ENCODE measurements at regions not wholly inside any gene's neighbourhood (a gene's known extent, or its start where the extent isn't known, plus 50 kb on each side); places are given as distances from the start of the nearest gene placed in this dataset.
A peak's percentile ranks its signal among the peaks of the same experiment; 100 is the strongest.

DNA sequence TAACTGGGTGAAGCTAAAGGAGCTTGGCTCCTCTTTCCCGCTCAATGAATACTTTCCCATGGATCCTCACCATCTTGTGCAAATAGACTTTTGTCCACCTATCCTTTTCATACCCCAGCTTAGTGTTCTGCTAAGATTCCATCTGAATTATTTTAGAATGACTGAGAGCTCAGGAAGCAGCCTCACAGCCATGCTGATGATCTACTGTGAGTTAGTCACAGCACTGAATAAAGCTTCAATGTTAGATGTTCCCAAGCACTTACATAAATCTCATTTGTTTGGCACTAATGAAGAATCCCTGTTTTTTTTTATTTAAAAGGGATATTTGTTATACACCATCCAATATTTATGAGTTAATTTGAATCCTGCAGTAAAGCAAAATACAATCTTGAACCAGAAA is 317.6 kb upstream of the TRPC7 start:
- no peak for DNase-seq

DNA sequence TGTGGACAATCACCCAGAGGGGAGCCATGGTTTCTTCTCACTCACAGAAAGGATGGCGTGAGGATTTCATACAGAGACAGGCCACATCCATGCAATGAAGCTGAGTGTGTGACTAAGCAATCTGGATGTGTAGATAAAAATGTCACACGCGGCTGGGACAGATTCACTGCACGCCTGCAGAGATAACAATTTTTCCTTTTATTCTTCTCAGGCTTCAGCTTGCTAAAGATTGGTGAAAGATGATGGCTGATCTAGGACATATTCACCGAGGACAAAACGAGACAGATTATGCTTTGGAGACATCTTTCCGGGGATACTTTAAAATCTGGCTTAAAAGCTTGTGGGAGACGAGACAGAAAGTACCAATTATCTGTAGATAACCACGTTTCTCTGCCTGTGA is 313.9 kb upstream of the TRPC7 start:
- no peak for DNase-seq

DNA sequence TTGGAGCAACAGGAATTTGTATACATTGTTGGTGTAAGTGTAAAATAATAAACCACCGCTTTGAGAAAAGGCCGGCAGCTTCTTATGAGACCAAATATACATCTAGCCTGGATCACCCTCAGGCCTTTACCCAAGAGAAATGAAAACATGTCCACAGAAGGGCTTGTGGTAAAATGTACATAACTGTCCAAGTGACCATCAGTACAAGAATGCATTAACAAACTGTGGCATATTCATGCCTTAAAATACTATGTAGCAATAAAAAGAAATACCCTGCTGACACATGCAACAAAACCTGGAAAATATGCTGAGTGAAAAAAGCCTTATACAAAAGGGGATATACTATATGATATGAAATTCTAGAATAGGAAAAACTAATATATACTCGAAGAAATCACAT is 311.9 kb upstream of the TRPC7 start:
- DNase-seq = no peak

DNA sequence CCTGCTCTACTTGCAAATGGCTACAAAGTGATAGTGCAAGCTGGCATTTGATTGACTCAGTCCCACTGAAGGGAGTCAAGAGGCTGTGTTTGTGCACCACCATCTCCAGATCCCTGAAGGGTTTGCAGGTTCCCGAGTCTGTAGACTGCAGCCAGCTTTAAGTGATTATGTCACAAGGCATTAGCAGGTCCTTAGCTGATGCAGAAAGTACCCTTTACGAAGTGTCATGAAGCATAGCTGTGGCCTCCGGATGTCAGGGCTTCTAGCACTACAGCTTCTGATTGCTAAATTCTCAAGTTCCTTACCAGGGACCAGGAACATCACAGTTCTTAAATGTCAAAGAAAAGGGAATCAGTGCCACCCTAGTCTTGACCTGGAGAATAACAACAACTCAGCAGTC is 311.3 kb upstream of the TRPC7 start:
- DNase-seq = peak; percentile 51

DNA sequence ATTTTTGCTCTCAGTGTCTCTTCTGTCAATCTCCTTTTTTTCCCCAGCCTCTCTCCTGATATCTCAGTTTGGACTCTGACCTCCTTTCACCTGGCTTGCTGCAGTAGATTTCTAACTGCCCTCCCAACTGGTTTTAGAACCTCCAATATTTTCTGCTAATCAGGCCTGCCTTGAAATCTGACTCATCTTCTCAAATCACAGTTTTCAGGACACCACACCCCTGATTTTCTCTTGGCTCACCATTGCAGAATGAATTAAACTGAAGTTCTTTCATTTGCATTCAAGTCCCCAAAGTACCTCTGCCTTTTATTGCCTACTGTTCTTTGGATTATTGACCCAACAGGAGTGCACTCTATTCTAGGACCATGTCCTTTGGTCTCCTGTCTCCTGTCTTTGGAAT is 310.4 kb upstream of the TRPC7 start:
- no peak for DNase-seq

DNA sequence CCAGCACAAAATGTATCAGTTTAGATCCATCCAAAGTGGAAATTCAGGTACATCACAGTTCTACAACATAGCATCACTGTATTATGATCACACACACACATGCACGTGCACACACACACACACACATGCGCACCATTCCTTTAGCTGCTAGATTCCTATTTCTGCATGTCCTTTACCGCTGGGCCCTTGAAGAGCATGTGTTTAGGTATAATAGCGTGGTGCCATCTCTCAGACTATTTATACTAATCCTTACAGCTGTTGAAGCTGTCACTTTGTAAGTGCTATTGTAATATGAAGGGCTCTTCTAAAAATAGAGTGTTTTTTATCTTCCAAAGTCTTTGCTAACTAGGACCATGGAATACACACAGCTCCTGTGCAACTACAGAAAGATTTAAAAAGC is 308.8 kb upstream of the TRPC7 start:
- DNase-seq = no peak

DNA sequence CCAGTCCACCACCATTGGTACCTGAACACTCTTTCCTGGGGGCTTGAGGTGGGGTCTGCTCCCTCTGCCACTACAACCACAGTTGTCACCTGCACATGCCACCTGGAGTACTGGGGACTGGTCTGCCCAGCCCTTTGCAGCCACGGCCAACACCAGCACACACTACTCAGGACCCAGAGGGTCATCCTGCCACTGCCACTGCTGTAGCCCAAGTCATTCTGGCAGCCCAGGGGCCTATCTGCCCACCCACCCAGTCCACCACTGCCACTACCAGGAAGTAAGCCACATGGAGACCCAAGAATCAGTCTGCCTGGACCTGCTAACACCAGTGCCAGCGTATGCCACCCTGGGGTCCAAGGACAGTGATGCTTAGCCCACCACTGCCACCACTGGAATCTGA is 302.4 kb upstream of the TRPC7 start:
- no peak for DNase-seq

DNA sequence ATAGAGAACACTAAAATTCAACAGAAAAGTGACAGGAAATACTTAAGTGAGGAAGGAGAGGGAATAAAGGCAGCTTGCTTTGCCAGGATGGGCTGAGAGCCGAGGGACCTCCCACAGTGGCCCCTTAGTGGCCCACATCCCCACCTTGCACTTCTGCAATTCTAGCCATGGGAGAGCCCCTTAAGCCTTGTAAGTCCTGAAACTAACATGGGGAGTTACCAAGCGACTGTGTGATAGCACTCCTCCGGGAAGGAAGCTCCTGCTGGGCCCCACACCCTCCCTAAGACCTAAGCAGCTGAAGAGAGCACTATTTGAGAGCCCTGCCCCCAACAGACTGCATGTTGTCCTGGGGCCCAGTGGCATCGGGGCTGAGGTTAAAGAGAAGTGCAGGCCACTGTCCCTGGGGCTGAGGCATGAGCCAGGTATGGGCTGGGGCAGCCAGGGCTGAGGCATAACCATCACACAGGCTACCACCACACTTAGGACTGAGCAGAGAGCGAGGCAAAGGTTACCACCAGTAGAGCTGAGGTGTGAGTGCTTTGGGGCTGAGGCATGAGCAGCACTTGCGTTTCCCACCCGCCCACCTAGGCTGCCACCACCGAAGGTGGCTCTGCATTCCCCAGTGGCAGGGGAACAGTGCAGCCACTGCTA is 301.8 kb upstream of the TRPC7 start:
- DNase-seq = no peak

DNA sequence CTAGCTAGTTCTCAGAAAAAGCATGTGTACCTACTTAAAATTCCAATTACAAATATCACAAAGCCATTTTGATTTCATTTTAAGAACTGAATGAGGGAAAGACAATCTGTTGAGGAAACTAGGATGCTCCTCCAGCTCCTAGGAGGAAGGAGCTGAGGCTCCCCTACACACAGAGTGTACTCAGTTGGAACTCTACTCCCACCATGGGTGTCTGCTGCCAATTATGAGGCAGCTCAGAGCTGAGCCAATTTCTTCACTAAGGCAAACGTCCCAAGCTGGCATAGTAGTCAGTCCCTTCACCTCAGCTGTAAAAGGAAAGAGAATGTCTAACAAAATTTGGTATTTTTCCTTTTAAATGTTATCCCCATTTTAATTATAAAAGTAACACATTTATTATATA is 300.0 kb upstream of the TRPC7 start:
- no peak for DNase-seq

DNA sequence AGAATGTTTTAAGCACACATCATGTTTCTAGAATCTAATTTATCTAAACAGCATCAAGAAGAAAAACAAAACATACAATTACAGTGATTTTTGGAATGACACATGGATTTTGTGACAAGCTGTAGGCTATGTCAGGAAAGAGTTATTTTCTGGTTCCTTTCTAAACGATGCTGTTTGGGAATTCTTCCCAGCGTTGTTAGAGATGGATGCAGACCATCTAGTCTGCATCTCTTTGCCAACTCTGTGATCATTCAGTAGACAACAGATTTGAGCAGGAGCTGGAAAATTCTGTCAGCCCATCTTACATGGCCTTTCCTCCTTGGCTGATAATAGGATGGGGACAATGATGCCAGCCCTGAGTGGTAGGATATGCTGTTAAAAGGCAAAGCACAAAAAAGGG is 295.7 kb upstream of the TRPC7 start:
- no peak for DNase-seq

DNA sequence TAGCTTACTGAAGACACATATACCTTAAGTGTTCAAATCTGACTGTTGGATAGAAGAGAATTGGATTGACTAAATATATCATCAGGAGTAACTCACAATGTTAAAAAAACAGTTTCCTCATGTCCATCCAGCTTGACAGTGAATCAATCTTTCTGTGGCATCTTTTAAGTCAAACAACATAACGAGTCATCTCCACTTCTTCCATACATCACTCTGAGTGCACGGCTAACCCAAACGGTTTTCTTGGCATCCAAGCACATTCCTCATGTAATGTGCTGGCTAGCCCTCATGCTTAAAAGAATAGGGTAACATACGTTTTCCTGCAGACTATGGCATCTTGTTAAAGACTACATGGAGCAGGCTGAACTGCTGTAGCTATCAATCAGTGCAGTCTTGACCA is 291.5 kb upstream of the TRPC7 start:
- DNase-seq = no peak

DNA sequence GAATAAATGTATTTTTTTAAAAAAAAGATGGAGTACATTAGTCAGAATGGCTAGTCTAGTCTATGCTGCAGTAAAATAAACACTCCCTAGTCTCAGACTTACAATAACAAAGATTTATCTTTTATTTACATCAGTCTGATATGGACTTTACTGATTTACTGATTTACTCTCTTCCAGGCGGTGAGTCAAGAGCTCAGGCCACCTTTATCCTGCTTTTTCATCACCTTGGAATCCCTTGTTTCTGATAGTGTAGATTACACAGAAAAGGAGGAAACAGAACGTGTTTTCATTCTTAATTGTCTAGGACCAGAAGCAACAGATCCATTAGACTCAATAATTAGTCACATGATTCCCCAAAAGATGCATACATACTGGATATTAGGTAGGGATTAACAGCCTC is 290.1 kb upstream of the TRPC7 start:
- DNase-seq = no peak

DNA sequence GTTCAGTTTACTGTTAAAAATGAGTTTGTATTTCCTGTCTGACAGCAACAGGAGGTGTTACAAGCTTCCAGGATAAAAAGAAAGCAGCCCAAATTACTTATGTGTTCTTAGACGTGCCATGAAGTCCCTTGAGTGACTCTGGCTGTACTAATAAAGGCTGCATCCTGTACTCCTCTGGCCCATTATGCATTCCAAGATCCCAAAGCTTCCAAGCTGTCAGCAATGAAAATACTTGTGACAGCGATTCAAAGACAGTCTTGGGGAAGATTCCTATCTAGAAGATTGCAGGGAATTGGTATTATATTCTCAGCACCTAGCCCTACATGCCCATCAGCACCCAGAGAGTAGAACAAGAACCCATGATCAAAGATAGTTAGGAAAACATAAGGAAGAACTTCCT is 281.6 kb upstream of the TRPC7 start:
- no peak for DNase-seq

DNA sequence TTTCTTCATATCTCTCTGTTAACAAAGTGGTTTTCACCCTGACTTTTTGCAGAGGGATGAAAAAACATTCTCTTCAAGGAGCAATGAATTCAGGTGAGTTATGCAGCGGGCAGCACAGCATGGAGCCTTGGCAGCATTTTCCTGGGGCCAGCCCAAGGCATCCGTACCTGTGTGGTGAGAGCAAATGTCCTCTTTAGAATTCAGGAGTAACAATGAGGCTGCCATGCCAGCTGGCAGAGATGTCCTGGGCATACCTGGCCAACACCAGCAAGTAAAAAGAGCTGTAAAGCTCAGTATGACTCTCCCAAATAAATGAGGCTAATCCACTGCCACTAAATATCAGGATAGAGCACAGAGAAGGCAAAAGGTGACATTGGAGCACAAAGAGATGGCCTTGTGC is 277.6 kb upstream of the TRPC7 start:
- DNase-seq = no peak

DNA sequence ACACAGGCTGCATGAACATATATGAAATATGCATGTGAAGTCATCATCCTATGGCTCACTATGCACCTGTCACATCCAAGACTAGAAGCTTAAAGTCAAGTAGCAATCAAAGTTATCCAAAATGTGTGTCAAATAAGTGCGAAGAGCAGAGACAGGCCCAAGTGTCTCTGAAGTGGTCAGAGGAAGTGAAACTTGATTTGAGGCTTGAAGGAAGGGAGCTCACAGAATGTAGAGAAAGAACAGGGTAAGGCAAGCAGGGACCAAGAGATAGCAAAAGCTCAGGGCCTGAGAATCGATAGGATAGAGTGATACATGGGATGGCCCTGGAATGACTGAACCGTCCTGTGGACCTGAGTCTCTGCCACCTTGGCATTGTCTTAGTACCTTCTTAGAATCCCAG is 274.3 kb upstream of the TRPC7 start:
- no peak for DNase-seq

DNA sequence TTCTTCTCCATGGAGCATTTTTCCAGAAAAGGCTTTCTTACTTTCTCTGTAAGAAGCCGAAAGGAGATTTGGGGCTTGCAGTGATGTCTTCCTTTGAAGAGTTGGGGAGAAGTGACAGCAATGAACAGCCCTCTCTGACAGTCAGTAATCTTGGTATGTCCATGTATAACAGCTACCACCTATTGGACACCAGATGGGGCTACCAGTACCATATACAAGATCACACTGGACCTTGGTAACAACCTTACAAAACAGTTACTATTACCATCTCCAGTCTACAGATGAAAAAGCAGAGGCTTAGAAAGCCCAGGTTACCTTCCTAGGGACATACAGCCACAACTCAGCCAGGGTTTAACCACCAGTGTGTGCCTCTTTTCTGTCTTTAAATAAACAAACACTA is 272.7 kb upstream of the TRPC7 start:
- no peak for DNase-seq

DNA sequence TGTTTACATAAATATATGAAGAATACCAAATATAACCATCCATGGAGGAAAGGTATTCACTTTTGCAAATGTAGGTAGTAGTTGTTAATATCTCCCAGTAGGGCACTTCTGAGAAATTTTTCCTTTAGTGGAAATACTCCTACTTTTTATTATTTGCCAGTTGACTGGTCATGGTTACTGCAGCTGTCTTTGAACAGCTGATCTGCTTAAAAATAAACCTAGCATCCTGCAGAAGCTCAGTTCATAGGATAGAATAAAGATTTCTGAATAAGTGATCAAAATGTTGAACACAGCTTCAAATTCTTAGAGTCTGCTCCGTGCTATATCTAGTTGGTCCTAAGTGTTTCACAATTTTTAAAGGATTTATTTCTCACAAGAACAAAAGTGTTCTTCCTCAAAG is 270.7 kb upstream of the TRPC7 start:
- no peak for DNase-seq

DNA sequence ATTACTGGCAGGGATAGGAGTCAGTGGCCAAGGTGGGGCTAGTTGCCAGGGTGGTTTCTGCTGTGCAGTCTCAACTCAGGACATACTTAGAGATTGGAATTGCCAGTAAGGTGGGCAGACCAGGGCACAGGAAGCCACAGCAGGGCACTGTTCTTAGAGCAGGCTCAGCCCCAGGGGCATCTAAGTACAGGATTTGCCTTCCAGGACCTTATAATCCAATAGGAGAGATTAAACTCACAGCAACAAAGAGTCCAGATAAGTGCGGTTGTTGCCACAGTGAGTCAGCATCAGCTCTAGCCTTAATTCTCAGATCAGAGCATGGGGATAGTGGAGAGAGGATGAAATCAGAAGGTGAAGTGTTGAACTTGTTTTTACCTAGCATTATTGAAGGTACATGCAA is 265.8 kb upstream of the TRPC7 start:
- no peak for DNase-seq

DNA sequence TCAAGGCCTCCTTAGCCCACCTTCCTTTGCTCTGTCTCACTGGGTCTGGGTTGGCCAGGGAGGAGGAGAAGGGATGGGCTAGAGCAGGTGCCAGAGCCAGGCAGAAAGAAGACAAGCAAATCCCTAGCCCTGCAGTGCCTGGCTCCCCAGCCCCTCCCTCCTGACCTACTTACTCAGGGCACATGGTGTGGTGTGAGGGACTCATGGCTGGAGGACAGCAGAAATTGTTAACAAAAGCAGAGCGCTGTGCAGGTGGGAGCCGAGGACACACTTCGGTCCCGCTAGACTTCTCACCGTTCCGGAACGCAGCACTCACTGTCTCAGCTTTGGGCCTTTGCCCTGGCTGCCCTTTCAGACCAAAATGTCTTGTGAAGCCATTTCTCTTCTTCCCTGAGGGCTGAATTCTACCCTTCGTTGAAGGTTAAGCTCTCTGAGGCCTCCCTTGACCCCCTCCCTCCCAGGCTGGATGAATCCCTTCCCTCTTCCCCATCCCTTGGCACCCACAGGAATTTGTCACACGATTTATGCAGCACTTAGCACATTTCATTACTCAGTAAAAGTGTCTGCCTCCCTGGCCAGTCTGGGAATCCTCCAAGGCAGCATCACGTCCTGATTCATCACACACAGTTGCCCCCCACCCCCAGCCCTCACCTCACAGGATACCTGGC is 263.9 kb upstream of the TRPC7 start:
- peak; percentile 76 for DNase-seq

DNA sequence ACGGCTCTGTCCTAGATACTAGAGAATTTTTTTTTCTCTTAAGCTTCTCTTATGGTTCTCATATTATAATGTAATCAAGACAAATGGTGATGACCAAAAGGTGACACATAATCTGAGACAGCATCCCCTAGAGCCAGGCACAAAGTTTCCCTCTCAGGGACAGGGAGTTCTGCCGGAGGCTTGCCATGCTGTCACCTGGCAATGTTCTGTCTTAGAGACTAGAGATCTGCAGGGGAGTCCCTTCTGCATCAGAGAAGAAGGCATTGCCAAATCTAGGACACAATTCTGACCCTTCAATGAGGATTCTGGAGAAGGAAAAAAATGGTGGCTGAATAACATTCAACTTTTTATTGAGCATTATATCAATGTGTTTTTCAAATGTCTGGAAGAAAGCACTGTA is 261.2 kb upstream of the TRPC7 start:
- no peak for DNase-seq

DNA sequence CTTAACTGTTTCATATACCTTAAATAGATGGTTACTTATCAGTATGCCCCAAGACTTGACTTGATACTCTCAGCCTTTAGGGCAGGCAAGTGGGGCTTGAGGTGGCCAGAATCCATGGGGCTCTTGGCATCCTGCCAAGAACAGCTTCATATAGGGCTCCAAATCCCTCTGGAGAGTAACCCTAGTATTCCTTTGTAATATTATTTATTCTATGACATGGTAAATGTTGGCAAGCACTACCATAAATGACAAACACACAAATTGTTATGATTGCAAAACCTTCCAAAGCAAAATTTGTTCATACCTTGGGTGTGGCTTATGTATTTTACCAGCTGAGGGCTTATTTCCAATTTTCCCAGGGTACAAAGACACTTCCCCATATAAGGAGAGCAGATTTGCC is 257.4 kb upstream of the TRPC7 start:
- DNase-seq = no peak

DNA sequence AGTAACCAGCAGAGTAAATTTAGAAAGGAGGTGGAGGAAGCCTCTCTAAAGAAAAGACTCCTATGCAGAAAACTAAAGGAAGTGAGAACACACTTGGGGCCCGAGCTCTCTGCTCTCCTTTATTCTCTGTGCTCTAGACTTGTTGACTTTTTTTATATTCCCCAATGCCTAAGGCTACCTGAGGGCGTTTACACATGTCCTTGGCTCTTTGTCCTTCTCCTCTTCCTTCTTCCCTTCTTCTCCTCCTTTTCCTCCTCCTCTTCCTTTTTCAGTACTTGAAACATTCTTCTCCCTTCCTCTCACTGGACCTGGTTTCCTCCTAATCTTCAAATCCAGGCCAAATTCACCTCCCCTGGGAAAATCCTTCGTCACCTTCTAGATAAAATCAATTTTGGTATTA is 256.4 kb upstream of the TRPC7 start:
- no peak for DNase-seq

DNA sequence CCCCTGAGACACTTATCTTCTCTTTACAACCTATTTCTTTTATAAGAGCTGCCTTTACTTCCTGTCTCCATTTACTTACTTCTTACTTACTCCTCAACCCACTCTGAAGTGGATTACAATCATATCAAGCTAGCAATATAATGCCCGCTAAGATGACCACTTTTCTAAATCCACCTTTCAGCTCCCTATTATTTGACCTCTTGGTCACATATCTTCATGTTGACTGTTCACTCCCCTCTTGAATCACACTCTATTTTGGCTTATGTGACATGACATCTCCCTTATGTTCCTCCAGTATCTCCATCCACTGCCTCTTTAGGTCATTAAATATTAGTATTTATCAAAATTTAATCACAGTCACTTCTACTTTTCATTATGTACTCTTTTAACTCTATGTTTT is 255.3 kb upstream of the TRPC7 start:
- no peak for DNase-seq

DNA sequence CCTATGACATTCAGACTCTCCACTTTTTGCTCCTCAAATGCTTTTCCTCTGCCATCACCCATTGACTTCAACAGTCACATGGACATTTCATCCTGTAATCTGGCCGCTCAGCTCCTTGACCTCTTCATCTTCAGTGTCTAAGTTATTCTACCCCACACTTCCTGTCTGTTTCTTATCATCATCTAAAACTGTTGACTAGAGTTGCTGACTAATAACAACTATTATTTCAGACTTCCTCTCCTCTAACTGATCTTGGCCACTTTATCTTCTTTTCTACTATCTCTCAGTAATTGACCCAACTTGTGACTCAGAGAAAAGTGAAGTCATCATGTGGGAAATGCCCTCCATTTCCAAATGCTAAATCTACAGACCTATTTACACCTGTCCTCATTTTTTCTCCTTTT is 254.7 kb upstream of the TRPC7 start:
- DNase-seq = no peak

DNA sequence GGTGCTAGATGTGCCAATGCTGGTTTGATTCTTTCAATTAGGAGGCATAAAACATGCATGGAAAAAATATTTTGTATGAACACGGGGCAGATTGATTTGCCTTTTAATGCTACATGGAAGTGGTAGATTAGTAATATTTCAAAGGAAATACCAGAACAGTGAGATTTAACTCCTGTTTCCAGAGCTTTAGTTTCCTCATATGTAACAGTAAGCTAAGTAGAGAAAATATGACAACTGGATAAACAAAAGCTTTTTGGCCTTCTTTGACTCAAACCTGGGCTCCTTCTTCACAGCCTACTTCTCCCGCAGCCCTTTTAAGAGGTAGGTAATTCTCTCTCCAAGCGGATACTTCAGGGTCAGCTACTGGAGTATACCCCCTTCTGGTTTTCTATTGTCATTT is 254.2 kb upstream of the TRPC7 start:
- DNase-seq = no peak
